ENCODE measurements at regions not wholly inside any gene's neighbourhood (a gene's known extent, or its start where the extent isn't known, plus 50 kb on each side); places are given as distances from the start of the nearest gene placed in this dataset.
A peak's percentile ranks its signal among the peaks of the same experiment; 100 is the strongest.

GRCh38 chr12:124408822-124409517, 114.1 kb downstream of the RFLNA start:
- DNase-seq: no peak

GRCh38 chr12:124407074-124407473, 112.2 kb downstream of the RFLNA start:
- DNase-seq: no peak

DNA sequence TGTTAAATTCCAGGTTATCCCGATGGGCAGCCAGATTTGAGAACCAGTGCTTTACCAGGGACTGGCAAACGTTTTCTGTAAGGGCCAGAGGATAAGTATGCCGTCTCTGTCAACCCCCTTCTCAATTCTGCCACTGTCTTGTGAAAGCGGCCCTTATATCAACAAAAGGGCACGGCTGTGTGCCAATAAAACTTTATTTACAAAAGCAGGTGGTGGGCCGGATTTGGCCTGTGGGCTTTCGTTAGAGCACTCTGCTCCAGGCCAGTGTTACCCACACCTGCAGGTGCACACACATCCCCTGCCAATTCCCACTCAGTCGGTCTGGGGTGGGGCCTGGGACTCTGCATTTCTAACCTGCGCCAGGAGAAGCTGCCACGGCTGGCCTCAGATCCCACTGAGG, 111.2 kb downstream of the RFLNA start:
- DNase-seq: no peak

DNA sequence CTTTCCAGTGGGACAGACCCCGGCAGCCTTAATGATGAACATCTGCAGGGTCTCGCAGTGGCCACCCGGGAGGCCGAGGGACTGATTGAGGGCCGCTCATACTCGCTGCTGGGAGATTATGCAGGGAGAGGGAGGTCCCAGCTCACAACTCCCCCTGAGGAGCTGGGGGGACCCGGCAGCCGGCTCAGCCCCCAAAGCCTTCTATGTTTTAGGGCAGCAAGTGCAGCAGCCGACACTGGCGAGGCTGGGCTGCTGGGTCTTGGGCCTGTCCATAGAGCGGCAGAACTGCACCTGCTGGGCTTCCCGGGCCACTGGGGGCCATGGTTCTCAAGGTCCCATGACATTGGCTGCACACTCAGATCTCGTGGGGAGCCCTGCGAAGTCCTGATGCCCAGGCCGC, 110.7 kb downstream of the RFLNA start:
- no peak for DNase-seq

GRCh38 chr12:124405151-124405550, 110.3 kb downstream of the RFLNA start:
- DNase-seq: no peak

DNA sequence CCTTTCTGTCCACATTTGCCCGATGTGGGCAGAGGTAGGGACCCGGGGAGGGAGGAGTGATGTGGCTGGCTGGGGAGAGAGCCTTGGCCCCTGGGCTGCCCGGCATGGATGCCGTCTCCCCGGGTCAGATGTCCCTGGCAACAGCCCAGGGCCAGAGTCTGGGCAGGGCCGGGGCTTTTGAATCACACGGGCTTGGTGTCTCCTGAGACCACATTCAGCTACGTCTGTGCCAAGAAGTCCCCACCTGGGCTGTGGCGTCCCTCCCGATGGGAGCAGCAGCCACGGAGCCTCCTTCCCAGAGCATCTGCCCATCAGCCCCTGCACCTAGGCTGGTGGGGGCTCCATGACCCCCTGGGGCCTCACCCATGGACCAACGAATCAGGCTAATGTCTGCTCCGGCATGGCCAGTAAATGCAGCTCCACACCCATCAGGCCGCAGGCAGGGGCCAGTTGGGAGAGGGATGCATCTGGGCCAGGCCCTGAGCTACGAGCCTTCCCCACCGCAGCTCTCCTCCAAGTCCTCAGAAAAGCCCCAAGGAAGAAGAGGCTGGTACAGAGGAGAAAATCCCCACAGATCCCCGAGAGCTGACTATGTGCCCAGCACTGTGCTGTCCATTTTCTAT, 109.4 kb downstream of the RFLNA start:
- no peak for DNase-seq

GRCh38 chr12:124403273-124403672, 108.4 kb downstream of the RFLNA start:
- peak; percentile 84 for DNase-seq

- peak; percentile 63 for DNase-seq
Measured at GRCh38 chr12:124402248-124403066, 107.6 kb downstream of the RFLNA start.

GRCh38 chr12:124401704-124402221, 106.9 kb downstream of the RFLNA start:
- no peak for DNase-seq

DNA sequence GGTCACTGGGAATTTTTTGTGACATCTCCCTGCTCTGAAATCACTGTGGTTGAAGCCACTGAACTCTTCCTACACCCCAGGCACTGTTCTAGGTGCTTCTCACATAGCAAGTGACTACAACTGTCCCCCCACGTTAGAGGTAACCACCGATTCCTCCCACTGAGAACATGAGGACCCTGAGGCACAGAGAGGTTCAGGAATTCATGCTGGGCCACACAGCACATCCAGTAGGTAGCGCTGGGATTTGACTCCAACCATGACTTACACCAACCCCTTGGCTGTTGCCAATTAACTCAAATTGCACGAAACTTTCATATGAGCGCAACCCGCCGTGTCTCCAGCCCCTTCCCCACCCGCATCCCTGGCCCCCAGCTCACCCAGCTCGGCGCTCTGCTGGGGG, 105.2 kb downstream of the RFLNA start:
- no peak for DNase-seq

DNA sequence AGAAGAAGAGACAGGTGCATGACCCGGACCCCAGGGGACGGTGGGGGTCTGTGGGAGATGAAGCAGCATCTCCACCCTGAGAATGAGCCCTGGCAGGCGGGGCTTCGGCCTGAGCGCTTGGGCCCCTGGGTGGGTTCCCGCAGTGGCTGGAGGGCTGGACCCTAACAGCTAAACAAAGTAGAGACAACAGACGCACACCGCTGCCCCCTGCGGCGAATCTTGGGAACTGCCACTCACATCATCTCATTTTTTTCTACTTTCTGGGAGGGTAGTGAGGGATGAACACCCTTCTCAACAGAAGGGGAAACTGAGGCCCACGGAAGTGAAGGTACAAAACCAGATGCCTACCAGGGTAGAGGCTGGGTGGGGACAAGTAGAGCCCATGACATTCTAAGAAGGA, 104.7 kb downstream of the RFLNA start:
- no peak for DNase-seq

- no peak for DNase-seq
Measured at GRCh38 chr12:124398578-124399227, 103.8 kb downstream of the RFLNA start.

DNA sequence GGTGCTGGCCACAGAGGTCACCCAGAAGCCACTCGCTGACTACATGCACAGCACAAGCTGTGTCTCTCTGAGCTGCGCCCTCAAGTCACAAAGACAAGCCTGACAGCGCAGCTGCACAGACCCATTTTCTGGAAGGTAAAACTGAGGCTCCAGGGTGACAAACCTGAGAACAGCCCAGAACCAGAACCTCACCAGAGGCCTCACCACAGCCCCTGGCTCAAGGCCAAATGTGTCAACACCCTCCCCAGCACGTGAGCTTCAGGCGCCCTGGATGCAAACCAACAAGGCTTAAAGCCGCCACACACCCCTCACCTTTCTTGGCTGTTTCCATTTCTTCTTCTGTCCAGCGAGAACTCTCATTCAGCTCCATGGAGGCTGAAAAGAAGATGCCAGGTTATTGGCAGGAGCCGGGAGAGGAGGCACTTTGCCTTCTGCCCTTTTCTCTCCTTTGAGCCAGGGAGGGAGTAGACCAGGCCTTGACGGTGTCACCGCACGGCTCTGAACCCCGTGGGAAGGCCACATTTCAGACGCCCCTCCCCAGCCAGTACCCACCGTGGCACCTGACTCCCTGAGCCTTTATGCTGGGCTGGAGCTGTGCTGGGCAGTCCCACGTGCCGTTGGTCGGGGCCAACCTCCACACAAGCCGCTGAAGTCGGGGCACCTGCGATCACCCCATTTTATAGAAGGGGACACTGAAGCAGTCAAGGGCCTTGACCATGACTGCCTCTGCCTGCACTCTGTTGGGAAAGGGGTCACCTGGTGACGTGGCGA, 103.1 kb downstream of the RFLNA start:
- DNase-seq: no peak

DNA sequence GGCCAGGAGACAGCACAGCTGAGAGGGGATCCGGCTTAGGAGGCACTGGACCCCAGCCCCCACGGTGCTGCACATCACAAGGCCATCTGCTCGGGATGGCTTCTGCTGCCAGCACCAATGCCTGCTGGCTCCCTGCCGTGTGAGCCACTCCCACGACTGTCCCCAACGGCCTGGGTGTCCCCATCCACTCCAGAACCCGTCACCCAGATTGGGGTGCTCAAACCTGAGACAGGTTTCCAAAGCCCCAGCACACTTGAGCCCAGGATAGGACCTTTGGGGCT, 102.4 kb downstream of the RFLNA start:
- DNase-seq: no peak

DNA sequence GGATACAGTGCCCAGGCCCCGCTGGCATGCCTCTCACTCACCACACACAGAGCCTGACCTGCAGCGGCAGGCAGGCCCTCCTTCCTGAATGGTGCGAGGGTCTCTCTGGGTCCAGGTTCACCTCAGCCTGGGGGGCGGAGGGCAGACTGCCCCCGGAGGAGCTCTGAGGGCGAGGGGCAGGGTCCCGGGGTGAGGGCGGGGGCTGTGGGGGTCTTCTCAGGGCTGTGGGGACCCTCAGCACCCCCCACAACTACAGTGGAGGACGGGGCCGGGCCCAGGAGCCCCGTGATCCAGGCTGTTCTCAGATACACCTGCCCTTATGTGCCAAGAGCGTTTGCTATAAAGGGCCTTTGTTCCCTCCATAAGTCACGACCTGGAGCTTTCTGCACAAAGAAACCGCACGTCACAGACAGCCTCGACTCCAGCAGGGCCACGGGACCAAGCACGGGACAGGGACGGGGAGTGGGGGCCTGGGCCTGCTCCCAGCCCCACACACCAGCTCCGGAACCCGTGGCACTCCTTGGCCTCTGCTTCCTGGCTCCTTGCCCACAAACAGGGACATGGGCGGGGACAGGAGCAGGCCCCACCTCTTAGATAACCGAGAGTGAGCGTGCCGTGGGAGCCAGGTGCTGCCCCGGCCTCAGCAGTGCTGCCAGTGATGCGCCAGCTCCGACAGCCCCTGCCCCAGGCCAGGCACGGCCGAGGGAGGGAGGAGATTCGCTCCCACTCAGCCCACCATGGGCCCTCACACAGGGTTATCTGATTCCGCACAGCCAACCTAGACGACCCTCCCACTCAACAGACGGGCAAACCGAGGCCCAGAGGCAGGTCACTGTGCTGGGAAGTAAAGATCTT, 101.9 kb downstream of the RFLNA start:
- no peak for DNase-seq

DNA sequence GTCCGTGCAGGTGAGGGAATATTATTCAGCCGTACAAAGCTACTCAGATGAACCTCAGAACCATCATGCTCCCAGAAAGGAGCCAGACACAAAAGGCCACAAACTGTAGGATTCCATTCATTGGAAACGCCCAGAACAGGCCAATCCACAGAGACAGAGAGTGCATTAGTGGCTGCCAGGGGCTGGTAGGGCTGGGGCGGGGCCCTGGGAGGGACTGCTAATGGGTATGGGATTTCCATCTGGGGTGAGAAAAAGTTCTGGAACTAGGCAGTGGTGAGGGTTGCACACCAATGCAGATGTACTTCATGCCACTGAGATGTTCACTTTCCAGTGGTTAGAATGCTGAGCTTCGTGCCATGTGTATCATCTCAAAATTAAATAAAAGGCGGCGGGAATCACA, 101.1 kb downstream of the RFLNA start:
- DNase-seq: no peak

GRCh38 chr12:124395284-124395752, 100.4 kb downstream of the RFLNA start:
- DNase-seq: no peak

GRCh38 chr12:124394462-124395128, 99.7 kb downstream of the RFLNA start:
- DNase-seq: no peak

- no peak for DNase-seq
Measured at GRCh38 chr12:124393831-124394230, 98.9 kb downstream of the RFLNA start.

DNA sequence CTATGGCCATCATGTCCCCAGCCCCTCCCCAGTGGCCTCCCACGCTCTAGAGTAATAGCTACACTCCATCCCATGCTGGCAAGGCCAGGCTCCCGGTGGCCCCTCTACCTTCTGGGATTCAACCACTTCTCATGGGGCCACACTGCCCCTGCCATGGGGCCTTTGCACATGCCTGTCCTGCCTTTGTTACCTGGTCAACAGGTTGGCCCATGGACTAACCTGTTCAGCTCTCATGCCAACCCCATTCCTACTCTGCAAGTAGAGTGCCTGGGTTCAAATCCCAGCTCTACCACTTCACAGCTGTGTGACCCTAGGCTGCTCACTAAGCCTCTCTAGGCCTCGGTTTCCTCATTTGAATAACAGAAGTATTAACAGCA, 98.5 kb downstream of the RFLNA start:
- DNase-seq: no peak

Data from left hindlimb (tissue), 1 donor.